ENCODE measurements at regions not wholly inside any gene's neighbourhood (a gene's known extent, or its start where the extent isn't known, plus 50 kb on each side); places are given as distances from the start of the nearest gene placed in this dataset.
"Not testable (repeated sequence)": the region's sequence is repeated elsewhere in the genome, so short reads cannot be mapped to it uniquely, and the experiment has no call there.

DNA sequence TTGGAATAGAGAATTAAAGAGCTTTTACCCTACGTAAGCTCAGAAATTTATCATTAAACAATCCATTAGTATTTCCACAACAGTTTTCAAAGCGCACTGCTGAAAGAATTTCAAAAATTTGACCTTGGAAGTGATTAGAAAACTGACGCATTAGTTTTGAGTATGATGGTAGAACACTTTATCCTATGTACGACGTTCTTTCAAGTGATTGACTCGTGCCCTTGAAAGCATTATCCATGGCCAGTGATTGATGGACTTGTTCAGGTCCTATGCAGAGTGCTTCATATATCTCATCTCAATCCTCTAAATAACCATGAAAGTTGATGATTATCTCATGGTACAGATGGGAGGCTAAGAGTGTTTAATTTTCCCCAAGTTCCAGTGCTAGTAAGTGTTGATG is 697.2 kb downstream of the USP25 start:
- DNase-seq, result no peak

DNA sequence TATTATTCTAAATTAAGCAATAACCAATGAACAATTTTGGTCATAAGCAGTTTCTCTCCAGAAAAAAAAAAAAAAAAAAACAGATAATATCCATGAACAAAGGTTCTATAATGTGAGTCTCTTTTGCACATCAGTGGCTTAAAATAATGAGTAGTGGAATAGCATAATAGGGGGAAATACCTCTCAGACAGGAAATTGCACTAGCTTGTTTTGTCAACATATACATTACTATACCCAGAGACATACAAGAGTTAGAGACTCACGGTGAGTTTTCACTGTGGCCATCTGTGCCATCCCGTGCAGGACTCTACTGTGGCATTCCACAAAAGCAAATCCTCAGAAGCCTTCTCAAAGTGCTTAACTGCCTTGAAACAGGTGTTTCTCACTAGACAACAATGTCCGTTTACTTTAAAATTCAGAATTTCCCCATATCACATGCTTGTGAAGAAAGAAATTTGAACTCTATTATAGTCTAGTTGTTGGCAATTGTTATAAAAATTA is 697.9 kb downstream of the USP25 start:
- DNase-seq, result no peak

DNA sequence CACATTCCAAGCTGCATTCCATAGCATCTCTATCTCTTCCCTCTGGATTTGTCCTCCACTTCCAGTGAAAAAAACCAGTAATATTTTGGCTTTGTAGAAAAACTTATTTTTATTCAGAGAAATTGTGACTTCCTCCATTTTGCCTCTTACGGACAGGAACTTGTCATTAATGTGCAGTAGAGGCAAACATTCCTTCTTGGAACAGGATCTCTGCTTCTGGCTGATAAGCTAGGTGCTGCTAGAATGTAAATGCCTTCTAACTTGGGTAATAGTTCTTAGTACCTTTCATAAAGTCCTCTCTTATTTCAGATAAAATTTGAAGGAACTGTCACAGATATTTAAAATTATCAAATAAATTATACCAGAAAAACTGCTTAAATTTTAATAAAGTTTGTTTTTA is 707.8 kb downstream of the USP25 start:
- no peak for DNase-seq

DNA sequence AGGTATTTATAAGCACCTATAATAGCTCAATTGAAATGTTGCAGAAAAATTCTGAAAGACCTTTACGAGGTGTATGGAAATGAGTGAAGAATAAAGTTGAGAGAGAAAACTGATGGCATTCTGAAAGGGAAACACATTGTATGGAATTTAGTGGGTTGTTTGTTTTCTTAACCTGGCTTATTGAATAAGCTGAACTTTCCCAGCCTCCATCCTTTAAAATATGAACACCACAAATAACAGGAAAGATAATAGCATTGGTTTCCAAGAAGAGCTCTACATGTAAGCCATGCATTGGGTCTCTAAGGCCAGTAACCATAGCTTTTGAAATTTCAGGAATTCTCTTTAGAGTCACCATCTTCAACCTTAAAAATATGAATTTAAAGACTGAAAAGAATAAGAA is 709.0 kb downstream of the USP25 start:
- no peak for DNase-seq

DNA sequence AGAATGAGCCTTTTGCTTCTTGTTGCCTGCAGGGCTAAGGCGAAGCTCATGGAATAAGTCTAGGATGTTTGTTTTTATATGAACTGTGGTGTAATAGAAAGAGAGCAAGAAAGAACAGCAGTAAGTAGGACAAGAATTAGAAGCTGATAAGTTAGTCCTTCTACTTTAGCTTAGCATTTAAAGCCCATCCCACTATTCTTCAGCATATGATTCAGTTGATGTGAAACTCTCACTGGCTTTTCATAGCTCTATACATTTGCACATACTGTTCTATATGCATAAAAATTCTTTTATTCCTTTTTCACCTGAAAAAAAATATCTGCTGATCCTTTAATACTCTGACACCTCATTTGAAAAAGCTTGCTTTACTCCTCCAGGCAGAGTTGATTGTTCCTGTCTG is 712.0 kb downstream of the USP25 start:
- DNase-seq, result no peak

DNA sequence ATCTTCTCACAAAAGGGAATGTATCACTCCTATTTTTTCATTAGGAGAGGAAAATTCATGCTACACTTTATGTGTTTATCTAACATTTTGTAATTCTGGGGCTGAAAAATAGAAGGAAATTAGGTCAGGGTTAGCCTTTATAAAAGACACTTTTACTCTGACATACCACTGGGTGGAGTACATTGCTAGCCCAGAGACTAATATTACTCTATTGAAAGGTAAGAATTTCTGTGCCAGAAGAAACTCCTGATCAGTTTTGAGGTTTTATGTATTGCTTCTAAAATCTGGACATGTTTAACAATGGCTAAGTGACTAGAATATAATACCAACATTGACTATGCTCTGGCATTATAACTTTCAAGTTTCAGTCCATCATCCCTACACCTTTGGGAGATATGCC is 724.6 kb downstream of the USP25 start:
- no peak for DNase-seq

DNA sequence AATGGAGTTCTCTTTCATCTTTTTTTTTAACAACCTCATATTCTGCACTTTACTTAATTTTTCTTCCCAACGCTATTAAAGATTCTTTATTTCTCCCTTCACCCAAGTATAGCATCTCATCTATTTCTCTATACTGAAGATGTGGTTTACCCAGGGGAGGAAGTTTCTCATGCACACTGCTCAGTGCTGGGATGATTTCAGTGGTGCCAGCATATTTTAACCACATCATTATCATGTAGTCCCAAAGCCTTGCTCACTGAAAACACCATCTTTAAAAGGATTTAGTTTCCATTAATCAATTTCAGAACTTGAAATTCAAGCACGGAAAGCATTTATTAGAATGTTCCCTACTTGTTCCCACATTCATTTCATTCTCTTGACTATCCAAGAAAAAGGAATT is 725.7 kb downstream of the USP25 start:
- DNase-seq, result no peak

DNA sequence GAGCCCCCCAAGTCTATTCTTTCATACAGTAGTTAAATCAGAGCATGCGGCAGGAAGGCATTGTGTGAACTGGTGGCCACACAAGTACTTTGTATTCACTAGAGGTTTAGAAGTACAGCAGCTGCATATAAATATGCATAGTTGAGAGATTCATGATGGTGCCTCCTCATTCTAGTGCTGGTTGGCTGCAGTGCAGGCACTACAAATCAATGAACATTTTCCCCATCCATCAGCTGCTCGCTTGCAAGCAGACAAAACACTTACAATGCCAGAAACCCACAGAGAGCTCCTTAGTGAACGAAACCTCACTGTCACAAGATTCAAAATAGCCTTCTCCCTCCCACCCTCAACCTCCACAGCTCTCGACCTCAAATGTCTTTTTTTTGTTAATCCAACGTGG is 726.2 kb downstream of the USP25 start:
- no peak for DNase-seq

DNA sequence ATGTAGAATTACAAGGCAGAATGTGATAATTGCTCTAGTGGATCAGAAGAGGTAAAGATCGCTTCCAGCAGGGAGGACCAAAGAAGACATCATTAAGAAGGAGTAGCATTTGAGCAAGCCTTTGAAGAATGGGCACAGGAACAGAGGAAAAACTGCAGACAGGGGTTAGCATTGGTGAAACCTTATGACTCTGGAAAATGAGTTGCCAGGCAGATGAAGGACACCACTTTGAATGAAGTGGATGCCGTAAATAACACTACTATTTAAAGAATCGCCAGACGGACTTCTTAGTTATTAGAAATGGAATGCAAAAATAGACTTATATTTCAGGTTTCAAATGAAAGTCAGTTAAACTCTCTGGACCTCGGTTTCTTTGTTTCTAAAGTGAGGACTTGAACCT is 727.7 kb downstream of the USP25 start:
- DNase-seq, result no peak

DNA sequence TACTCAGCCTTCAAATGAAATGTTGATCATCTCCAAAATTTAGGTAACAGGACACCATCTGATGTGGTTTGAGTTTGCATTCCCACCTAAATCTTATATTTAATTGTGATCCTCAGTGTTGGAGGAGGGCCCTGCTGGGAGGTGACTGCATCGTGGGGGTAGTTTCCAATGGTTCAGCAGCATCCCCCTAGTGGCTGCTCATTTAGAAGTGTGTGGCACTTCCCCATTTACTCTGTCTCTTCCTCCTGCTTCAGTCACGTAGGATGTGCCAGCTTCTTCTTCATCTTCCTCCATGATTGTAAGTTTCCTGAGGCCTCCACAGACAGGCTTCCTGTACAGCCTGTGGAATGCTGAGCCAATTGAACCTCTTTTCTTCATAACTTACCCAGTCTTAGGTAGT is 731.2 kb downstream of the USP25 start:
- DNase-seq, result no peak

DNA sequence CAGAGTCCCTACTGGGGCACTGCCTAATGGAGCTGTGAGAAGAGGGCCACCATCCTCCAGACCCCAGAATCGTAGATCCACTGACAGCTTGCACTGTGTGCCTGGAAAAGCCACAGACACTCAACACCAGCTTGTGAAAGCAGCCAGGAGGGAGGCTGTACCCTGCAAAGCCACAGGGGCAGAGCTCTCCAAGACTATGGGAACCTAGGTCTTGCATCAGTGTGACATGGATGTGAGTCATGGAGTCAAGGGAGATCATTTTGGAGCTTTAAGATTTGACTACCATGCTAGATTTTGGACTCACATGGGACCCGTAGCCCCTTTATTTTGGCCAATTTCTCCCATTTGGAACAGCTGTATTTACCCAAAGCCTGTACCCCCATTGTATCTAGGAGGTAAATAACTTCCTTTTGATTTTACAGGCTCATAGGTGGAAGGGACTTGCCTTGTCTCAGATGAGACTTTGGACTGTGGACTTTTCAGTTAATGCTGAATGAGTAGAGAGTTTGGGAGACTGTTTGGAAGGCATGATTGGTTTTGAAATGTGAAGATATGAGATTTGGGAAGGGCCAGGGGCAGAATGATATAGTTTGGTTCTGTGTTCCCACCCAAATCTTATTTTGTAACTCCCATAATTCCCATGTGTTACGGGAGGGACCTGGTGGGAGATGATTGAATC is 734.6 kb downstream of the USP25 start:
- not testable (repeated sequence) for DNase-seq

DNA sequence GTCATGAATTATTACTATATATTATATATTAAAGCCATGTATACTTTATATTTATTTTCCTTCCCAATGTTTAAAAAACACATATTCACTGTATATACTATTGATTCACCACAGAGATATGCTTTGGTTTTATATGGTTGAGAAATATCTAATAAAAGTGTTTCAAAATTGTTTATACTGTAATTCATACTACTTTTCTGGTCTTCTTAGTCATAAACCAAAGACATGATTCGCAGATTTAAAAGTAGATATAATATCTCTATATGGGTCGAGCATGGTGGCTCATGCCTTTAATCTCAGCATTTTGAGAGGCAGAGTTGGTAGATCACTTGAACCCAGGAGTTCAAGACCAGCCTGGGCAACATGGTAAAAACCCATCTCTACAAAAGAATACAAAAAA is 738.4 kb downstream of the USP25 start:
- no peak for DNase-seq

DNA sequence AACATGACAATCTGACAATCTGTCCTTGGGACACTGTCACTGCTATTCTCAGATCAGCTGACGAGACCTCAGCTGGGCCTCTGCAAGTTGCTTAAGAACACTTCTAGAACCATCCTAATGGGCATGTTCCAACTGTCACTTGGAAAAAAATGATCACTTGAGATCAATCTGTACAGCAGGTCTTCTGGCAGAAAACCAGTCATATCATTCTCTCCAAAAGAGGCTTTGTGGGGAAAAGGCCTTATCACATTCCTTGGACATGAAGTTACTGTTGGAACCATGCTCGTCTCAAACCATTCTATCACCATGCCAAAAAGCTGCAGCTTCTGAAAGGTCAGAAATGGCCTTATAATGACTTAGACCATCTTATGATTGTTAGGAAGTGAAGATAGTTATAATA is 744.2 kb downstream of the USP25 start:
- no peak for DNase-seq

DNA sequence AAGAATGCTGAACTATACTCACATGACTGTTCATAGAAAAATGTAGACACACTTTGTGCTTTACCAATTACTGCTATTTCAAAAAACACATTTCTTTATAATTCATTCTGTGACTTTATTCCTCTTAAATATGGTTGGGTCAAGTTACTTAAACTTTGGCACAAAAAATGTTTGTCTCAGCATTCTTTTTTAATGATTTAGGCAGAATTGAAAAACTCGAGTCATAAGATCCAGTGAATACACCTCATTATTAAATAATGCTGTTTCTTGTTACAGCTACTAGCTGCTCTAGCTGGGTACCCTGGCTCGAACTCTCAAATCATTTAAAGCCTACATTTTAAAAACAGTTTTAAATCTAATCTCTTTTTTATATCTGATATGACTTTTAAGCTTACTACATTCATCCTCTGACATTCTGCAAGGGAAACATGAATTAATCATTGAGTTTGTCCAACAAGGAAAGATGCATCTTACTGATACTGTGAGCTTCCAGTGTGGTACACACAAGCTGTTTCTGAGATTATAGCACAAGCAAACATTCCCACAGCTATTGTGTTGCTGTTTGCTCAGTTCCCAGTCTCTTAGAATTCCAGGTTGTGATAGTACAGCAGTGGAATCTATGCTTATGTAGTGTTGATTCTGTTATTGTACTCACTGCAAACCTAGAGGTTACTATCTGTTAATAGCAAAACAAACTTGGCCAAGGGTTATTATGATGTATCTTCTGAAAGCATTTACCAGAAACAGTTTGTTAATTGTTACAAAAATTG is 746.5 kb downstream of the USP25 start:
- DNase-seq, result no peak

DNA sequence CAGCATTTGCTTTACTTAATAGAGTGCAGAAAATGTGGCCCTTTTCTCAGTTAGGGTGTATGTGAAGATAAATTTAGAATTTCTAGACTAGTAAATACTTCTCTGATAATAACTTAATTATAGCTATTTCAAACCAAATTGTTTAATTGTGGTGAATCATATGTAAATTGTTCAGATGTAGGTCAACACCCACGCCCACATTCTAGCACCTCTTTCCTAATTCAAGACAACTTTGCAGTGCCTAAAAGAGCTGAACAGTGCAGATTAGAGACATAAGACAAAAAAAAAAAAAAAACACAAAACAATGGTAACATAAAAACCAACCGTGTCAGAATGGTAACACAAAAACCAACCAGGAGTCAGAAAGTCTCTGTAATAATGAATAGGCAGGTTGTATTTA is 758.3 kb downstream of the USP25 start:
- no peak for DNase-seq

DNA sequence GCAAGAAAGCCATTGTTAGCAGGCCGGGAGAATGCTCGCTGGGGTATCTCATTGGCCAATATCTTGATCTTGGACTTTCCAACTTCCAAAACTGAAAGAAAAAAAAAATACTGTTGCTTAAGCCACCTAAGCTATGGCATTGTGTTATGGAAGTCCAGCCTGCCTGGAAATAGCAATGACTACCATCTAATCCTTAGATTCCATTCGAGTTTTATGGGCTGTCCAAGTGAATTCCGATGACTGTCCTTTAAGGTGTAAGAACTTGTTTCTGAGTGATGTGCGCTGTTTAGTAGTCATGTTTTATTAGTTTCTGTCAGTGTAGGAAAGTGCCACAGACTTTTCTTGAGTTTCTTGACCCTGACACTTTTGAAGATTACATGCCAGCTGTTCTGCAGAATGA is 762.6 kb downstream of the USP25 start:
- no peak for DNase-seq

DNA sequence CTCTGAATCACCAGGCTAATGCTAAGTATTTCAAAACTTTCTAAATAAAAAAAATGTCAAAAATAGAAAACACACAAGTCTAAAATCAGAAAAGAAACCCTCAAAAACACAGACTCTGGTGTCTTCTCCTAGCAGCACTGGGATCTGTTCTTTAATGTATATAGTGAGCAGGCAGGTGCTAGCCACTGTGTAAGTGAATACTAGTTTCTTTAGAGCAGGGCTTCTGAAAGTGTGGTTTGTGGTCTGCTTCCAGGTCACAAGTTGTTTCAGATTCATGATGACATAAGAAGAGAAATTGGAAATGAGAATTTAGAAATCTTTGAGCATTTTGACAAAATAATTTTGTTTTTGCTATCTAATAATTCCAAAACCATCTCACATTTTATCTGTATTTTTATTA is 763.1 kb downstream of the USP25 start:
- no peak for DNase-seq

DNA sequence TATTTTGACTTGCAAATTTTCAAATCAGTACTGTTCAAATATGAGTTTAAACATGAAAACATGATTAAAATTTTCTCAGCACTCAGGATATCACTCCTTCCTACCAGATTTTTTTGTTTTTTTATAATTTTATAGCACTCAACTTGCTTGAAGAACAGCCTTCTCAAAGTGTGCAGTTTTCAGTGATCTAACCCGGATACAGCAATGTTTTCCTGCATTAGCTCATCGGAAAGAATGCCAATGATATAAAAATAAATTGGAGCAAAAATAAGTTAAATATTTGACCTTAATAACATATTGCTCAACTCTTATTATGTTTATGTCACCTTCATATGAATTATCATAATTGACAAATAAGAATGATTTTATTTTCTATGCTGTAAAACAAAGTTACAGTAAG is 766.8 kb downstream of the USP25 start:
- DNase-seq, result no peak

DNA sequence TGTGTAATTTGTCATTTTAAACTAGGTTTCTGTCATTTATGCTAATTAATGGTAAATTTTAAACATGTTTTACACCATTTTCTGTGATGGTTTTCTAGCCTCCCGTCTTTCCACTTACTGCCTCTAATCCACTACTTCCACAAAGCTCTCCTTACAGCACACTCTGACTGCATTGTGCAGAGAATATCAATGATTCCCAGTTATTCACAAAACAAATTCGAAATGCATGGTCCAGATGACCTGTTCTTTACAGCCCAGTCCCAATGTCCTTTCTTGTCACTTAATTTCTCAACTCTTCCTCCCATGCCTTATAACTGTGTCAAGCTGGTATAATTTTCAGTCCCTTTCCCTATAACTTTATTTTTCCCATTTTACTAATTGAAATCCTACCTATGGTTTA is 770.5 kb downstream of the USP25 start:
- no peak for DNase-seq

DNA sequence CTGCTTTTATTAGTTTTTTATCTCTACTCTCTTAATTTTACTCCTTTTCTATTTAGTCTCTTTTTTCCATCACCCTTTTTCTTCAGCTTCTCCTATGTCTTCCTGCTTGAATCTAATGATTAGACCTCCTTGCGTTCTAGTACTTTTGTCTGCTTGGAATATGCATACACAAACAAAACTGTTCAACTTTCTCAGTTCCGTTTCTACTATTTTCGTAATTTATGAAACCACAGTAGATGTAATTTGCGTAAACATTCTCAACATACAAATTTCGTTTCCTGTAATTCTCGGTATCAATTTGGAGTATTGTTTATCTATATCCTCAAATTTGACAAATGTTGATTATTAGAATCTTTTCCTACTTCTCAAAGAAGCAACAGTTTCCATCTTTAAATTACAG is 772.5 kb downstream of the USP25 start:
- DNase-seq, result no peak

DNA sequence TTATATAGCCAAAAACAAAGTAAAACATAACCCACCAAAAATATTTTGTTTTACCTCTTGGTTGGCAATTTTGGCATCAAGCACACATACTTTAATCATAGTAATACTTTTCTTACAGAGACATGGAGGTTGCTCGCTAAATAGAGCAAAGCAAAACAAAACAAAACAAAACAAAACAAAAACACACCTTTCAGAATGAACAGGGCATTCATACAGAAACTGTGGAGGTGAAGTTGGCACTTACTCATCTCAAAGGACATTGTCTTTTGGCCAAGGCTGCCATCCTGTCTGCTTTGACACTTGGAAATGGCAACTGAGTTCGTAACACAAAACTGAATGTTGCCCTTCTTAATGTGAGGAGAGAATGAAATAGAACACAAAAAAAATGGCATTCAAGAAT is 773.1 kb downstream of the USP25 start:
- no peak for DNase-seq

DNA sequence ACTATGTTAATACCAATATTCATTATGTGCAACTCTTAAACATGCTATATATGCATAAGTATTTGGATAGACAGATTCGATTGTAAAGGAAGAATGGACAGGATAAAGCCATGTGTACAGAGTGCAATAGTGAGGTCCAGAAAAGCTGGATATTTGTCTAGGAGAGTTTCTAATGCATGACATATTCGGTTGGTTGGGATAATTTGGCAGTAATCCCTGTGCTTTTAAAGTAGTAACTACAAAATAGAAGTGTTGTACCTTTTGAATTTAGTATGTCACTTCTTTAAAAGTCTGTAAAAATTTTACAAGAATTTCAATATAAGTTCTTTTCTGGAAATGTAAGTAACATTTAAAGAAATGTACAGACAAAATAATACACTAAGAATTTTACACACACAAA is 774.5 kb downstream of the USP25 start:
- no peak for DNase-seq

DNA sequence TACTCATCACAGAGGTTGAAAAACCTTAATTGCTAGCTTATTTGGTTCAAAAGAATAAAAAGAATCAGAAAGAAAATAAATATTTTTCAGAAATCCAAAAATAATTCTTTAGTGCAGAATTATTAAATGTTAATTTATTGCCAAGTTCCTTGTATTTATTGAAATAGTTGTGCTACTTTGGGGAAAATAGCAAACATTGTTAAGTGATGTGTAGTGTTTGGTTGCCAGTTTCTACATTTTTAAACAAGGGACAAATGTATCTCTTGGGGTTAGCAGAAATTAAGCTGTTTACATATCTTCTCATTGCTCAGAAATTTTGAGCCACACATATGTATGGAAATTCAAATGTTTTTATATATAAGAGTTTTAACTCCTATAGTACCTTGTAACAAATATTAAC is 775.0 kb downstream of the USP25 start:
- DNase-seq, result no peak

DNA sequence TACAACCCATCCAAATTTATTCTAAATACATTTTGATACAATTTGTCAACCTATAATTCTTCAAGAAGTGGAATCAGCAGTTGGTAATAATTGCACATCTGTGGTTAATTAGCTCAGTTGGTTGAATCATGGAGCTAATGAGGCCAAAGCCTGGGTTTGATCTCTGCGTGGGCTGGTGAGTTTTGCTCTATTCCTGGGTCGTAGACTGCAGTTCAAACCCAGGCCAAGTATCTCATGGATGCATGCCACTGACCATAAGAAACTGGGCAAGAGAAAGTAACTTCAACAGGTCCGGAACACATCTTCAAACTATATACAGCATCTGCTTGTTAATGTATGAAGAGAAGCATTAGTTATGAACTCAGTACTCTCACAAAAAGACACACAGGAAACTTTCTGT is 779.7 kb downstream of the USP25 start:
- no peak for DNase-seq

DNA sequence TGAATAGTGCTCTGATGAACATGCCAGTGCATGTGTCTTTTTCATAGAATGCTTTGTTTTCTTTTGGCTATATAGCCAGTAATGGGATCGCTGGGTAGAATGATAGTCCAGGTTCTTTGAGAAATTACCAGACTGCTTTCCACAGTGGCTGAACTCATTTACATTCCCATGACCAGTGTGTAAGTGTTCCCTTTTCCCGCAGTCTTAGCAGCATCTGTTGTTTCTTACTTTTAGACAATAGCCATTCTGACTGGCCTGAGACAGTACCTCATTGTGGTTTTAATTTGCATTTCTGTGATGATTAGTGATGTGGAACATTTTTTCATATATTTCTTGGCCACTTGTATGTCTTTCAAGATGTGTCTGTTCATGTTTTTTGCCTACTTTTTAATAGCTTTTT is 784.5 kb downstream of the USP25 start:
- DNase-seq, result no peak

Data from stimulated activated naive CD4-positive, alpha-beta T cell (primary cell).